ENCODE measurements at regions not wholly inside any gene's neighbourhood (a gene's known extent, or its start where the extent isn't known, plus 50 kb on each side); places are given as distances from the start of the nearest gene placed in this dataset.
A peak's percentile ranks its signal among the peaks of the same experiment; 100 is the strongest.

GRCh38 chr6:43865932-43866645 lies 96.1 kb downstream of the VEGFA start:
- no peak for DNase-seq

- DNase-seq = no peak
These were observed 95.1 kb downstream of the VEGFA start for GRCh38 chr6:43865086-43865485.

- no peak for DNase-seq
These were observed 92.9 kb downstream of the VEGFA start for GRCh38 chr6:43862925-43863324.

GRCh38 chr6:43861212-43861894 lies 91.3 kb downstream of the VEGFA start:
- DNase-seq = no peak

- DNase-seq = no peak
These were observed 90.3 kb downstream of the VEGFA start for GRCh38 chr6:43860285-43860684.

GRCh38 chr6:43859213-43859612 lies 89.2 kb downstream of the VEGFA start:
- DNase-seq = no peak

- DNase-seq = no peak
These were observed 88.4 kb downstream of the VEGFA start for GRCh38 chr6:43858161-43859153.

GRCh38 chr6:43856005-43856765 lies 86.2 kb downstream of the VEGFA start:
- DNase-seq = no peak

- no peak for DNase-seq
These were observed 85.2 kb downstream of the VEGFA start for GRCh38 chr6:43855247-43855646.

GRCh38 chr6:43853066-43853650 lies 83.1 kb downstream of the VEGFA start:
- DNase-seq = no peak

- no peak for DNase-seq
These were observed 82.4 kb downstream of the VEGFA start for GRCh38 chr6:43852350-43852864.

- DNase-seq = peak; percentile 96
These were observed 81.3 kb downstream of the VEGFA start for GRCh38 chr6:43851204-43851865.

GRCh38 chr6:43850314-43851203 lies 80.5 kb downstream of the VEGFA start:
- DNase-seq = no peak

- no peak for DNase-seq
These were observed 79.8 kb downstream of the VEGFA start for GRCh38 chr6:43849844-43850243.

- DNase-seq = no peak
These were observed 78.8 kb downstream of the VEGFA start for GRCh38 chr6:43848671-43849391.

- DNase-seq = peak; percentile 37
These were observed 78.0 kb downstream of the VEGFA start for GRCh38 chr6:43847741-43848630.

- peak; percentile 52 for DNase-seq
These were observed 76.5 kb downstream of the VEGFA start for GRCh38 chr6:43846556-43846955.

- no peak for DNase-seq
These were observed 75.6 kb downstream of the VEGFA start for GRCh38 chr6:43845646-43846045.
